ENCODE measurements at regions not wholly inside any gene's neighbourhood (a gene's known extent, or its start where the extent isn't known, plus 50 kb on each side); places are given as distances from the start of the nearest gene placed in this dataset.
"Not testable (repeated sequence)": the region's sequence is repeated elsewhere in the genome, so short reads cannot be mapped to it uniquely, and the experiment has no call there.

DNA sequence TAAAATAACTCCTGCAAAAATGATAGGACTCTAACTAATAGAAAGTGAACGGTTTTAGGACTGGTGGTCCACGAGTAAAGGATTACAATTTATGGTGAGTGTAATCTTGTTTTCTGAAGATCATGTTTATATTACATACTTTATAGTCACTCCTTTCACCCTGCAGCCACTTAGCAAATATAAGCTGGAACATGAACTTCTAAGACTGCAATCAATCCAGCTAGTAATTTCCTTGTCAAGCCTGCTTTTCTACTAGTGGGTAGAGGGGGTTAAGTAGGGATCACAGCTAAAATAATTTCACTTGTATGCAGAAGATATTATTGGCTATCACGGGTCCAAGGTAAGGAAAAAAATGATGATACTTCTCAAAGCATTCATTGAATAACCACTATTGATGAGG is 125.5 kb upstream of the NETO1 start:
- Histone ChIP-seq H3K27ac (no peak overlapping the region), H3K4me2 (no peak overlapping the region), H3K9ac (no peak overlapping the region)

DNA sequence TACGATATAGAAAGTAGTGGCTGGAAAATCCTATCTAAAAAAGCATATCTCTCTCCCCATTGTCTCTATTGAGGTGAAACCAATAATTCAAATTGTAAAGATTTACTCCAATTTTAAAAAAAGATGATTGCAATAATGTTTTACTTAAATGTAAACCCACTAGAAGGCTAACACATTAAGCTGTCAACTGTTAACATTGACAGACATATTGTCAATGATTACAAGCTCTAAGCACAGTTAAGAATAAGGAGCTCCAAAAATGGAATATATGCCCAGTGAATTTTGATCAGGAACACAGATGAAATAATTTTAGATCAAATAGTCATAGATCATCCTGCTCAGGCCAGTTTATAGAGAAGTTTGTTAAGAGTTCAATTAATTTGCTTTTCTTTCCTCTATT is 123.6 kb upstream of the NETO1 start:
- Histone ChIP-seq H3K27ac (no peak overlapping the region), H3K9ac (no peak overlapping the region), H3K4me2 (no peak overlapping the region), H4K20me1 (no peaks in the 10 kb centered on the region), H3K36me3 (no peaks in the 10 kb centered on the region), H3K4me1 (no peaks in the 10 kb centered on the region), H3K9me3 (no peaks in the 10 kb centered on the region), H3K4me3 (no peak overlapping the region), H3K27me3 (no peaks in the 10 kb centered on the region)
- TF ChIP-seq Cebpa-rat (IDR thresholded peaks at IDR 0.05) = no peak

More for the DNA sequence above, 125.5 kb upstream of the NETO1 start:
- Histone ChIP-seq H3K4me1 (no peaks in the 10 kb centered on the region), H3K9me3 (no peaks in the 10 kb centered on the region), H4K20me1 (no peaks in the 10 kb centered on the region), H3K36me3 (no peaks in the 10 kb centered on the region), H3K4me3 (no peak overlapping the region), H3K27me3 (no peaks in the 10 kb centered on the region)
- no peak for TF ChIP-seq Cebpa-rat (IDR thresholded peaks at IDR 0.05)

DNA sequence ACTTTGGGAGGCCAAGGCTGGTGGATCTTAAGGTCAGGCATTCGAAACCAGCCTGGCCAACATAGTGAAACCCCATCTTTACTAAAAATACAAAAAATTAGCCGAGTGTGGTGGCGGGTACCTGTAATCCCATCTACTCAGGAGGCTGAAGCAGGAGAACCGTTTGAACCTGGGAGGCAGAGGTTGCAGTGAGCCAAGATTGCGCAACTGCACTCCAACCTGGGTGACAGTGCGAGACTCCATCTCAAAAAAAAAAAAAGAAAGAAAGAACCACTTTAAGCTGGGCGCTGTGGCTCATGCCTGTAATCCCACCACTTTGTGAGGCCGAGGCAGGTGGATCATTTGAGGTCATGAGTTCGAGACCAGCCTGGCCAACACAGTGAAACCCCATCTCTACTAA is 119.8 kb upstream of the NETO1 start:
- not testable (repeated sequence) for H3K4me1 ChIP-seq, H3K9me3 ChIP-seq, H4K20me1 ChIP-seq, H3K27me3 ChIP-seq, H3K36me3 ChIP-seq, H3K4me2 ChIP-seq, H3K4me3 ChIP-seq, H3K9ac ChIP-seq, H3K27ac ChIP-seq
- peak; percentile 87 for TF ChIP-seq Cebpa-rat (IDR thresholded peaks at IDR 0.05)

DNA sequence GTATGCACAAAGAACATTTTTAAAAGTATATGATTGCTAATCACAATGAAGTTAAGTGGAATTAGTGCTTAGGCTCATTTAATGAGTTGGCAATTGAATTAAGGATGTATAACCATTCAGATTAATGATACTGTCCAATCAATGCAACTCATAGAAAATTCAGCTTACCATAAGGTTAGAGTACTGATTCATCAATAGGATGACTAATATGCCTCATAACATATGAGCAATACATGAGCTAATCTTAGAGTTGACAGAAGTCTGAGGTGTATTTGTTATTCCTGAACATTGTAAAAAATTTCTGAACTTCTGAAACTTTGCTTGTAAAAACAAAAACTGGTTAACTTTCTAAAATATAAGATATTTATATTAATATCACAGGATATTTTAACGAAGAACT is 118.3 kb upstream of the NETO1 start:
- Histone ChIP-seq H3K9me3 (peaks cover 9% of the 10 kb centered on the region; the same call in 1 of the 2 replicates), H3K27ac (no peak overlapping the region), H3K4me1 (no peaks in the 10 kb centered on the region), H3K4me3 (no peak overlapping the region), H3K9ac (no peak overlapping the region), H4K20me1 (no peaks in the 10 kb centered on the region), H3K4me2 (no peak overlapping the region), H3K27me3 (no peaks in the 10 kb centered on the region), H3K36me3 (no peaks in the 10 kb centered on the region)
- TF ChIP-seq Cebpa-rat (IDR thresholded peaks at IDR 0.05) = no peak

DNA sequence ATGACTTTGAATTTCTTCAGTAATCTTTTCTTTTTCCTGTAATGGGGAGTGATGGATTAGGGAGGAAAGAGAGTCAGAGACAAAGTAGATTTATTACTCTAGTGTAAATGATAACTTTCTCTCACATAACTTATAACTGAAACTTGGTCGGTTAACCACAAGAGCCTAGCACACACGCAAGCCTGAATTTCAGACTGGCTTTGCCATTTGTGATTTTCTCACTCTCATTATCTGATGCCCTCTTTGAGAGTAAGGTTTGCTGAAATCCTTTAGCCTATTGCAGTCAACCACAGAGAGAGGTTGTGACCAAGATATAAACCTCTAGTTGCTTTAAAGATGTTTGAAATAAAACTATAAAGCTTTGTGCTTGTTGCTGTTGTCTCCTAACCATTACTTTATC is 117.9 kb upstream of the NETO1 start:
- no peaks in the 10 kb centered on the region for H4K20me1 ChIP-seq
- no peaks in the 10 kb centered on the region for H3K4me1 ChIP-seq
- H3K9ac ChIP-seq = no peak overlapping the region
- no peaks in the 10 kb centered on the region for H3K27me3 ChIP-seq
- TF ChIP-seq Cebpa-rat (IDR thresholded peaks at IDR 0.05) = no peak
- no peak overlapping the region for H3K4me3 ChIP-seq
- H3K36me3 ChIP-seq = no peaks in the 10 kb centered on the region
- H3K4me2 ChIP-seq = no peak overlapping the region
- peaks cover 9% of the 10 kb centered on the region; the same call in 1 of the 2 replicates for H3K9me3 ChIP-seq
- H3K27ac ChIP-seq = no peak overlapping the region

DNA sequence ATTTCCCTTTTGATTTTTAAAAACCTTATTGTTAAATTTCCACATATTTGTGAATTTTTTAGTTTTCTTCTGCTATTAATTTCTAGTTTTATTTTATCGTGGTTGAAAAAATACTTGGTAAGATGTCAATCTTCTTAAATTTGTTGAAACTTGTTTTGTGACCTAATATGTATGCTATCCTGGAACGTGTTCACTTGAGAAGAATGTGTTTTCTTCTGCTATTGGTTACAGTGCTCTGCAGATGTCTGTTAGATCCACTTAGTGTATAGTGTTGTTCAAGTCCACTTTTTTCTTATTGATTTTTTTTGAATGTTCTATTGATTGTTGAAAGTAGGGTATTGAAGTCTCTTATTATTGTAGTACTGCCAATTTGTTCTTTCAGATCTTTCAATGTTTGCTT is 116.5 kb upstream of the NETO1 start:
- no peak overlapping the region for H3K4me2 ChIP-seq
- H3K4me1 ChIP-seq = no peaks in the 10 kb centered on the region
- H3K4me3 ChIP-seq = no peak overlapping the region
- H3K27ac ChIP-seq = no peak overlapping the region
- no peaks in the 10 kb centered on the region for H3K27me3 ChIP-seq
- no peaks in the 10 kb centered on the region for H4K20me1 ChIP-seq
- H3K36me3 ChIP-seq = no peaks in the 10 kb centered on the region
- no peak for TF ChIP-seq Cebpa-rat (IDR thresholded peaks at IDR 0.05)
- H3K9me3 ChIP-seq = peaks cover 9% of the 10 kb centered on the region; the same call in 1 of the 2 replicates
- H3K9ac ChIP-seq = no peak overlapping the region

DNA sequence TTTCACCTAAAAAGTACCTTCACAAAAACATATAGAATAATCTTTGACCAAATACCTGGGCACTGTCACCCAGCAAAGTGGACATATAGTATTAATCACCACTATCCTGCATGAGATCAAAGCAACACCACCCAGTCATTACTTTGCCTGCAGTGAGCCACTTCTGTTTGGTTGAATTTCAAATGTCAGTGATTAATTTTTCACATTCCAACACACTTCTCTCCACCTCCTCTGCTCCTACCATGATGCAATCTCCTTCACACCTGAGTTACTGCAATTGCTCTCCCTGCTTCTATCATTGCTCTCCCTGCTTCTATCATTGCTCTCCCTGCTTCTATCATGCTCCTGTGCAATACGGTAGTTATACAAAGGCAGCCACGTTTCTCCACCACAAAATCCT is 106.1 kb upstream of the NETO1 start:
- Histone ChIP-seq H3K9me3 (no peaks in the 10 kb centered on the region), H3K27ac (no peak overlapping the region), H3K9ac (no peak overlapping the region), H3K4me1 (no peaks in the 10 kb centered on the region), H4K20me1 (no peaks in the 10 kb centered on the region), H3K4me3 (no peak overlapping the region), H3K4me2 (no peak overlapping the region), H3K27me3 (no peaks in the 10 kb centered on the region), H3K36me3 (no peaks in the 10 kb centered on the region)
- no peak for TF ChIP-seq Cebpa-rat (IDR thresholded peaks at IDR 0.05)

DNA sequence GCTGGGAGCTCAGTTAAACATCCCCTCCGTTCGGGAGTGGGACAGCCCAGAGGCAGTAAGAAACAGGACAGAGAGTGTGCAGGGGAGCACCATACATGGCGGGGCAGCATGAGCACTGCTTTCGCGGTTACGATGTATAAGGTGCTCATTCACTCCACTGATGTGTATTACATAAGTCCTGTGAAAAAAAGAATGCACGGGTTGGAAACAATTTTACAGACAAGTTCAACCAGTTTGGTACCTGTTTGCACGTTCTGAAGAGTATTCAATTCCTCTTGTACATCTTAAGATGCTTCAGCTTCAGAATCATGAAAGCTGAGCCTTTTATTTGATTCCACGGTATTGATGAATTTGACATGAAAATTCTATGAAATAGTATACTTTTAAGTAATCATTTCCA is 97.8 kb upstream of the NETO1 start:
- Histone ChIP-seq H3K4me2 (no peak overlapping the region), H3K9me3 (no peaks in the 10 kb centered on the region), H3K27me3 (no peaks in the 10 kb centered on the region), H3K4me1 (no peaks in the 10 kb centered on the region), H3K9ac (no peak overlapping the region), H3K27ac (no peak overlapping the region), H3K4me3 (no peak overlapping the region), H4K20me1 (no peaks in the 10 kb centered on the region), H3K36me3 (no peaks in the 10 kb centered on the region)
- TF ChIP-seq Cebpa-rat (IDR thresholded peaks at IDR 0.05) = no peak

DNA sequence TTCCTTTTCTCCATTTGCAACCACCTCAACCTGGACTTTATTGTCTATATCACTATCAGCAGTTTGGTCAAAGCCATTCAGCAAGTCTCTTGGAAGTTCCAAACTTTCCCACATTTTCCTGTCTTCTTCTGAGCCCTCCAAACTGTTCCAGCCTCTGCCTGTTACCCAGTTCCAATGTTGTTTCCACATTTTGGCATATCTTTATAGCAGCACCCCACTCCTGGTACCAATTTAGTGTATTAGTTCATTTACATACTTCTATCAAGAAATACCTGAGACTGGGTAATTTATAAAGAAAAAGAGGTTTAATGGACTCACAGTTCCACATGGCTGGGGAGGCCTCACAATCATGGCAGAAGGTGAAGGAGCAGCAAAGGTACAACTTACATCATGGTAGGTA is 90.4 kb upstream of the NETO1 start:
- not testable (repeated sequence) for H3K4me1 ChIP-seq, H3K36me3 ChIP-seq, H3K4me3 ChIP-seq, H4K20me1 ChIP-seq, H3K27ac ChIP-seq, H3K9ac ChIP-seq, H3K4me2 ChIP-seq, H3K27me3 ChIP-seq
- peaks cover 28% of the 10 kb centered on the region for H3K9me3 ChIP-seq

DNA sequence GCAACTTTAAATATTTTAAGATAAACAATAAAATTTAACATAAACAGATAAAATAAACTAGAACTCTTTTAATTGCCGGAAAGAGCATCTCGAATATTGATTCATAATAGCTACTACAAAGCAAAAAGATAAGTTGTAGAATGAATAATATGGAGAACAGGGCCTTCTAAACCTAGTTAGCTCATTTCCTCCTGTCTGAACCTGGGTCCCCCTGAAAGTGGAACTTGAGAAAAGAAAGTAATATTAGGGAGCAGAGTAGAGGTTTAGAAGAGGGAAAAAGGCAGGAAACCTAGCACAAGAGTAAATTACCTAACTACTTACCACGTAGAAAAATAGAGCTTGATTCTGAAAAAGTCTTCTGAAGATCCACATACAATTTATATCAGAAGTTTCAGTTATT is 80.7 kb upstream of the NETO1 start:
- no peaks in the 10 kb centered on the region for H4K20me1 ChIP-seq
- no peak overlapping the region for H3K27ac ChIP-seq
- no peak overlapping the region for H3K4me2 ChIP-seq
- no peaks in the 10 kb centered on the region for H3K27me3 ChIP-seq
- H3K9me3 ChIP-seq = no peaks in the 10 kb centered on the region
- H3K4me3 ChIP-seq = no peak overlapping the region
- no peak for TF ChIP-seq Cebpa-rat (IDR thresholded peaks at IDR 0.05)
- H3K4me1 ChIP-seq = peaks cover 5% of the 10 kb centered on the region; the same call in 1 of the 2 replicates
- no peak overlapping the region for H3K9ac ChIP-seq
- H3K36me3 ChIP-seq = no peaks in the 10 kb centered on the region

DNA sequence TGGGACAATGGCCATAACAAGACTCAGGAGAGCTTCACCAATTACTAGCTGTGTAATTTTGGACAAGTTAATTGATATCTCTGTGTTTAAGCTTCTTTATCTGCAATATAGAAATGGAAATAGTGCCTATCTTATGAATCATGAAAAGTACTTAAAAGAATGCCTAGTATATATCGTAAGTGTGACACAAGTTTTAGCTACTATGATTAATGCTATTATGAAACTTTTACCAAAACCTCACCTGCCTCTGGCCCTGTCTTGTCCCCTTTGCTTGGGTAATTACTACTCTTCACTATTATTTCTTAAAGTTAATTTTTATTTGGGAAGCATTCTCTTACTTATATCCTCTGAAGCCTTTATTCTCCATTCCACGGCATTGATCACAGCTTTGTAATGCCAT is 75.0 kb upstream of the NETO1 start:
- no peak overlapping the region for H3K9ac ChIP-seq
- H3K36me3 ChIP-seq = no peaks in the 10 kb centered on the region
- no peak for TF ChIP-seq Cebpa-rat (IDR thresholded peaks at IDR 0.05)
- no peak overlapping the region for H3K4me3 ChIP-seq
- no peak overlapping the region for H3K27ac ChIP-seq
- no peaks in the 10 kb centered on the region for H3K9me3 ChIP-seq
- H3K27me3 ChIP-seq = no peaks in the 10 kb centered on the region
- no peaks in the 10 kb centered on the region for H3K4me1 ChIP-seq
- no peaks in the 10 kb centered on the region for H4K20me1 ChIP-seq
- H3K4me2 ChIP-seq = no peak overlapping the region
